ENCODE measurements at regions not wholly inside any gene's neighbourhood (a gene's known extent, or its start where the extent isn't known, plus 50 kb on each side); places are given as distances from the start of the nearest gene placed in this dataset.

DNA sequence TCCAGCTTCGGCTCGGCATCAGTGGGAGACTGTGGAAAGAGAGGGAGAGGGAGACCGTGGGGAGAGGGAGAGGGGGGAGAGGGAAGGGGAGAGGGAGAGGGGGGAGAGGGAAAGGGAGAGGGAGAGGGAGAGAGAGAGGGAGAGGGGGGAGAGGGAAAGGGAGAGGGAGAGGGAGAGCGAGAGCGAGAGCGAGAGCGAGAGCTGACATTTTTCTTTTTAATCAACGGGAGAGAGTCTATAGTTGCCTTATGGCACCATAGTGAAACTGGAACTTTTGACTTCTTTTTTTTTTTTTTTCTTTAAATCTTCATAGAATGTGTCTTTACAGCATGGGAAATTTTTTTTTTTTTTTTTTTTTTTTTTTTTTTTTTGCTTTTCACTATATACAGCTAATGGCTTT is 94.7 kb upstream of the NUDT6 start:
- TF ChIP-seq, protein P1, sequence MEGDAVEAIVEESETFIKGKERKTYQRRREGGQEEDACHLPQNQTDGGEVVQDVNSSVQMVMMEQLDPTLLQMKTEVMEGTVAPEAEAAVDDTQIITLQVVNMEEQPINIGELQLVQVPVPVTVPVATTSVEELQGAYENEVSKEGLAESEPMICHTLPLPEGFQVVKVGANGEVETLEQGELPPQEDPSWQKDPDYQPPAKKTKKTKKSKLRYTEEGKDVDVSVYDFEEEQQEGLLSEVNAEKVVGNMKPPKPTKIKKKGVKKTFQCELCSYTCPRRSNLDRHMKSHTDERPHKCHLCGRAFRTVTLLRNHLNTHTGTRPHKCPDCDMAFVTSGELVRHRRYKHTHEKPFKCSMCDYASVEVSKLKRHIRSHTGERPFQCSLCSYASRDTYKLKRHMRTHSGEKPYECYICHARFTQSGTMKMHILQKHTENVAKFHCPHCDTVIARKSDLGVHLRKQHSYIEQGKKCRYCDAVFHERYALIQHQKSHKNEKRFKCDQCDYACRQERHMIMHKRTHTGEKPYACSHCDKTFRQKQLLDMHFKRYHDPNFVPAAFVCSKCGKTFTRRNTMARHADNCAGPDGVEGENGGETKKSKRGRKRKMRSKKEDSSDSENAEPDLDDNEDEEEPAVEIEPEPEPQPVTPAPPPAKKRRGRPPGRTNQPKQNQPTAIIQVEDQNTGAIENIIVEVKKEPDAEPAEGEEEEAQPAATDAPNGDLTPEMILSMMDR (IDR thresholded peaks at IDR 0.05) = no peak
- TF ChIP-seq POLR2A (IDR thresholded peaks at IDR 0.05) = no peak

Data from heart left ventricle (tissue), 13 donors.